Endodermal cell (in vitro differentiated cells): ENCODE measurements at regions not wholly inside any gene's neighbourhood (a gene's known extent, or its start where the extent isn't known, plus 50 kb on each side); places are given as distances from the start of the nearest gene placed in this dataset.

Source experiments
- DNase-seq: peaks from one replicate; pipeline ENCODE4 v3.0.0-alpha.2; 2017
- H3K27ac ChIP-seq: 2 replicates; pipeline ENCODE4 v1.5.1; 2013; ENCODE audit warnings: mild to moderate bottlenecking, low read depth, low read length, moderate library complexity
- H3K27me3 ChIP-seq: 2 replicates; pipeline ENCODE4 v1.6.1; 2013; ENCODE audit warnings: mild to moderate bottlenecking, low read length, moderate library complexity; ENCODE audit not compliant: insufficient read depth, control insufficient read depth, poor library complexity, severe bottlenecking
- H3K36me3 ChIP-seq: 2 replicates; pipeline ENCODE4 v1.7.0; 2013; ENCODE audit warnings: mild to moderate bottlenecking, low read length, moderate library complexity; ENCODE audit not compliant: control insufficient read depth, insufficient read depth
- H3K4me1 ChIP-seq: one replicate; pipeline ENCODE4 v1.7.0; 2013; ENCODE audit warnings: low read length; ENCODE audit not compliant: control insufficient read depth, insufficient read depth
- H3K4me3 ChIP-seq: 2 replicates; pipeline ENCODE4 v1.5.1; 2013; ENCODE audit warnings: mild to moderate bottlenecking, low read length, moderate library complexity
- H3K9ac ChIP-seq: 2 replicates; pipeline ENCODE4 v1.6.1; 2013; ENCODE audit warnings: mild to moderate bottlenecking, low read length, moderate library complexity; ENCODE audit not compliant: poor library complexity, severe bottlenecking; ENCODE audit errors: extremely low read depth
- H3K9me3 ChIP-seq: 2 replicates; pipeline ENCODE4 v1.6.1; 2013; ENCODE audit warnings: mild to moderate bottlenecking, low read length, moderate library complexity; ENCODE audit not compliant: control insufficient read depth
- H3K27ac Mint-ChIP-seq: 2 replicates; pipeline ENCODE4 v1.8.0; 2020; ENCODE audit warnings: mixed read lengths
- H3K27me3 Mint-ChIP-seq: 2 replicates; pipeline ENCODE4 v1.8.0; 2021; ENCODE audit warnings: mild to moderate bottlenecking, mixed read lengths; ENCODE audit not compliant: insufficient read depth
- H3K36me3 Mint-ChIP-seq: 2 replicates; pipeline ENCODE4 v1.8.0; 2020; ENCODE audit warnings: low read depth, mixed read lengths
- H3K4me1 Mint-ChIP-seq: 2 replicates; pipeline ENCODE4 v1.8.0; 2020; ENCODE audit warnings: mixed read lengths
- H3K4me3 Mint-ChIP-seq: 2 replicates; pipeline ENCODE4 v1.8.0; 2020; ENCODE audit warnings: mild to moderate bottlenecking, moderate library complexity, mixed read lengths
- H3K9me3 Mint-ChIP-seq: 2 replicates; pipeline ENCODE4 v1.8.0; 2020; ENCODE audit warnings: mild to moderate bottlenecking, mixed read lengths
- CTCF ChIP-seq: fragments of 200-600 bp; sonication (generic); conservative IDR thresholded peaks from 2 replicates; pipeline ENCODE4 v1.5.0; 2021; ENCODE audit warnings: antibody characterized with exemption, mild to moderate bottlenecking
- WGBS, 2 experiments: methylation state at CpG; one replicate each; pipeline versions ENCODE4 v1.1.5 to v1.1.7; 2013; ENCODE audit warnings: missing lambda C conversion rate in 2 of 2, mixed read lengths in 1 of 2; ENCODE audit not compliant: insufficient coverage in 1 of 2, insufficient read length in 1 of 2; 5-methylcytosine and 5-hydroxymethylcytosine counted together

- peaks cover 5% of the 10 kb centered on the region for H3K9me3 Mint-ChIP-seq
- 67 to 78% methylated on average over 2 to 5 of the region's 5 CpGs for WGBS, 2 experiments
- no peak overlapping the region for H3K4me3 ChIP-seq
- H3K27ac ChIP-seq: peak overlapping the region; percentile 30
- no peak for TF ChIP-seq CTCF
- DNase-seq: no peak
- no peaks in the 10 kb centered on the region for H3K4me1 ChIP-seq
- peaks cover 10% of the 10 kb centered on the region for H3K9me3 ChIP-seq
- H3K4me1 Mint-ChIP-seq: peaks cover 2% of the 10 kb centered on the region
- no peaks in the 10 kb centered on the region for H3K36me3 ChIP-seq
- no peak overlapping the region for H3K9ac ChIP-seq
- no peaks in the 10 kb centered on the region for H3K36me3 Mint-ChIP-seq
- H3K27me3 ChIP-seq: no peaks in the 10 kb centered on the region
- no peak overlapping the region for H3K4me3 Mint-ChIP-seq
- H3K27ac Mint-ChIP-seq: no peak overlapping the region
- no peaks in the 10 kb centered on the region for H3K27me3 Mint-ChIP-seq
Measured at GRCh38 chr9:79447762-79448161, 124.0 kb upstream of the TLE4 start.

- no peak for TF ChIP-seq CTCF
- Mint-ChIP-seq H3K27me3 (no peaks in the 10 kb centered on the region), H3K4me1 (no peaks in the 10 kb centered on the region), H3K9me3 (peaks cover 3% of the 10 kb centered on the region), H3K36me3 (no peaks in the 10 kb centered on the region), H3K4me3 (no peak overlapping the region), H3K27ac (no peak overlapping the region)
- no peak for DNase-seq
- Histone ChIP-seq H3K4me1 (no peaks in the 10 kb centered on the region), H3K27ac (no peak overlapping the region), H3K9me3 (peaks cover 10% of the 10 kb centered on the region), H3K4me3 (no peak overlapping the region), H3K27me3 (no peaks in the 10 kb centered on the region), H3K9ac (no peak overlapping the region), H3K36me3 (no peaks in the 10 kb centered on the region)
Measured at GRCh38 chr9:79452265-79452664, 119.5 kb upstream of the TLE4 start.

- H3K27ac ChIP-seq: no peak overlapping the region
- H3K4me1 ChIP-seq: no peaks in the 10 kb centered on the region
- no peaks in the 10 kb centered on the region for H3K9me3 ChIP-seq
- DNase-seq: no peak
- Mint-ChIP-seq H3K27ac (no peak overlapping the region), H3K36me3 (no peaks in the 10 kb centered on the region), H3K27me3 (no peaks in the 10 kb centered on the region), H3K9me3 (no peaks in the 10 kb centered on the region), H3K4me3 (no peak overlapping the region), H3K4me1 (no peaks in the 10 kb centered on the region)
- no peak for TF ChIP-seq CTCF
- H3K4me3 ChIP-seq: no peak overlapping the region
- no peaks in the 10 kb centered on the region for H3K27me3 ChIP-seq
- no peak overlapping the region for H3K9ac ChIP-seq
- no peaks in the 10 kb centered on the region for H3K36me3 ChIP-seq
- WGBS, 2 experiments: 86% methylated on average over 1 to 2 of the region's 3 CpGs
Measured at GRCh38 chr9:79461712-79462111, 110.1 kb upstream of the TLE4 start.
